AG09309 (cell line): ENCODE measurements at regions not wholly inside any gene's neighbourhood (a gene's known extent, or its start where the extent isn't known, plus 50 kb on each side); places are given as distances from the start of the nearest gene placed in this dataset.

Source experiments
- DNase-seq: peaks from one replicate; pipeline ENCODE4 v3.0.0-alpha.2; 2010; ENCODE audit warnings: low read depth
- H3K4me3 ChIP-seq: 2 replicates; pipeline ENCODE4 v1.5.1; 2011; ENCODE audit warnings: mild to moderate bottlenecking, low read depth, low read length, moderate library complexity; ENCODE audit not compliant: control insufficient read depth
- TF ChIP-seq, protein P1 (sequence below): IDR thresholded peaks from 2 replicates; pipeline ENCODE4 v1.5.1; 2011; ENCODE audit warnings: mild to moderate bottlenecking, low read depth, low read length, inconsistent platforms; ENCODE audit not compliant: insufficient read depth, control insufficient read depth; ENCODE audit errors: missing control alignments

DNA sequence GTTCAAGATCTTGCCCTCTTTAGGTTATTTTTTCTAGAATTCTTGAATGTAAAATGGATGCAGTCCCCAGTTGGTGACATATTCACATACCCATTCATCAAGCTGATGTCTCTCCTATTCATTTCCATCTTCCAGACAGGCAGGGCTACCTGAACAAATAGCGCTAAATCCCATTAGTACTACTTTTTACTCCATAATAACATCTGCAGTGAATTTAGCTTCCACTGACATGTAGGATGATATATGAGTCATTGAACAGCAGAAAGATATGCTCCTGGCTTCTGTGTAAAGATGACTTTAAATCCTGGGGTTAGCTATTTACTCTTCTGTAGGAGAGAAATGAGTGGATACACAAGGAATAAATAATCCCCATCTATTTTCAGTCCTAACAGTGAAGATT is 194.7 kb downstream of the RND3 start:
- TF ChIP-seq, protein P1, sequence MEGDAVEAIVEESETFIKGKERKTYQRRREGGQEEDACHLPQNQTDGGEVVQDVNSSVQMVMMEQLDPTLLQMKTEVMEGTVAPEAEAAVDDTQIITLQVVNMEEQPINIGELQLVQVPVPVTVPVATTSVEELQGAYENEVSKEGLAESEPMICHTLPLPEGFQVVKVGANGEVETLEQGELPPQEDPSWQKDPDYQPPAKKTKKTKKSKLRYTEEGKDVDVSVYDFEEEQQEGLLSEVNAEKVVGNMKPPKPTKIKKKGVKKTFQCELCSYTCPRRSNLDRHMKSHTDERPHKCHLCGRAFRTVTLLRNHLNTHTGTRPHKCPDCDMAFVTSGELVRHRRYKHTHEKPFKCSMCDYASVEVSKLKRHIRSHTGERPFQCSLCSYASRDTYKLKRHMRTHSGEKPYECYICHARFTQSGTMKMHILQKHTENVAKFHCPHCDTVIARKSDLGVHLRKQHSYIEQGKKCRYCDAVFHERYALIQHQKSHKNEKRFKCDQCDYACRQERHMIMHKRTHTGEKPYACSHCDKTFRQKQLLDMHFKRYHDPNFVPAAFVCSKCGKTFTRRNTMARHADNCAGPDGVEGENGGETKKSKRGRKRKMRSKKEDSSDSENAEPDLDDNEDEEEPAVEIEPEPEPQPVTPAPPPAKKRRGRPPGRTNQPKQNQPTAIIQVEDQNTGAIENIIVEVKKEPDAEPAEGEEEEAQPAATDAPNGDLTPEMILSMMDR, result no peak
- DNase-seq, result no peak
- H3K4me3 ChIP-seq, result no peak overlapping the region

DNA sequence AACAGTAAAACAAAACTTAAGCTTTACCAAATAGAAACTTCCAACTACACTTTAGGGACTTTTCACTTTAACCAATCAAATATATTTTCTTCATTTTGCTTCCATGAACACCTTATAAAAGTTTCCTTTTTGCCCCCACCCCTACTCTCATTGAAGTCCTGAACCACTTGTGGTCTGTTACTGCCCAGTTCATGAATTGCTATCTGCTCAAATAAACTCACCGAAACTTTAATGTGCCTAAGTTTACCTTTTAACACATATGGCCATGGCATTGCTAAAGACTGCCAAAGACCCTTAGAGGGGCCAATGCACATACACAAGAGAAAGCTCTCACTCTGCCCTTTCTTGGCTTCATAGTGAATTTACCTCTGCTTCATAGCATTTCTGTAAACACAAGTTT is 195.3 kb downstream of the RND3 start:
- no peak overlapping the region for H3K4me3 ChIP-seq
- TF ChIP-seq, protein P1, result no peak

GRCh38 chr2:150286730-150287362 is 200.6 kb downstream of the RND3 start:
- H3K4me3 ChIP-seq, result no peak overlapping the region
- TF ChIP-seq, protein P1, result no peak
- DNase-seq, result no peak

More for the DNA sequence above, 195.3 kb downstream of the RND3 start:
- DNase-seq, result no peak

- TF ChIP-seq, protein P1, result no peak
- no peak overlapping the region for H3K4me3 ChIP-seq
- DNase-seq, result no peak
These were observed 203.4 kb downstream of the RND3 start for GRCh38 chr2:150284116-150284515.

DNA sequence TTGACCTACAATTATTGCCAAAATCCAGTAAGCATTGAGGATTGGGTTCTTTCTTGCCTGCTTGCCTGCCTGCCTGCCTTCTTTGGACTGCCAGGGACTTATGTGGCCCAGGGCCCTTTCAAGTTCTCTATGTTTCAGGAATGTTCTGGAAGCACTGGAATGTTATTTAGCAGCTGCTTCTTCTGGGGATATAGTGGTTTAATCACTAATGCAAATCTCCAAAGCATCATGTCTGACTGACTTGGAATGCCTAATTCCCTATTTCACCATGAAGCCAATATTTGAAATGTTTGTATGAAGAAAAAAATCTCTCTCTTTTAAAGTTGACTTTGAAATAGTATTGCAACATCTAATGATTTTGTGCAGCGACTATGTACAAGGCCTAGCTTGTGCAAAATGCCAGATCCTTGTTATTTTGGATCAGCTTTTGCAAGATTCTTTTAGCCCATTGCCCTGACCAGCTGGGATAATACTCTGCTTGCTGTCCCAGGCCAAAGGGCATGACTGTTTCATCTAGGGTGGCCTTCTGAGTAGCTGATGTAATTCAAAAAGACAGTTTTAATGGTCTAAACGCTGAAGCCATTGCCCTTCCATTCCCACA is 204.6 kb downstream of the RND3 start:
- TF ChIP-seq, protein P1, result no peak
- no peak for DNase-seq
- H3K4me3 ChIP-seq, result no peak overlapping the region

GRCh38 chr2:150282357-150282756 is 205.1 kb downstream of the RND3 start:
- DNase-seq, result no peak
- TF ChIP-seq, protein P1, result no peak
- no peak overlapping the region for H3K4me3 ChIP-seq
